T-helper 2 cell treated with Interferon-gamma antibody and Interleukin-4, amounts not matched to agents 100 ng/mL and 5 ng/mL, for 36 hours (primary cell): ENCODE measurements at regions not wholly inside any gene's neighbourhood (a gene's known extent, or its start where the extent isn't known, plus 50 kb on each side); places are given as distances from the start of the nearest gene placed in this dataset.
"Not testable (repeated sequence)": the region's sequence is repeated elsewhere in the genome, so short reads cannot be mapped to it uniquely, and the experiment has no call there.

ENCODE experiments used
- intact Hi-C: fragments of 100-400 bp; cut with micrococcal nuclease; formaldehyde crosslinking; loops from one replicate; pipeline ENCODE4 v1.15.1; 2023

- intact Hi-C loops, result not testable (repeated sequence)
Observed at GRCh38 chr7:106713452-106713851, 52.5 kb upstream of the CCDC71L start.

GRCh38 chr7:106714590-106715442, 53.9 kb upstream of the CCDC71L start:
- intact Hi-C loops, result loop anchor here (5.0 kb wide), 1 partner anchor 38 kb away; no protein-coding TSS in a partner anchor

- intact Hi-C loops, result loop anchor here (5.0 kb wide), 1 partner anchor 38 kb away; no protein-coding TSS in a partner anchor
Observed at GRCh38 chr7:106715730-106716129, 54.8 kb upstream of the CCDC71L start.

- intact Hi-C loops, result loop anchor here (5.0 kb wide), 1 partner anchor 40 kb away; no protein-coding TSS in a partner anchor
Observed at GRCh38 chr7:106717254-106717954, 56.4 kb upstream of the CCDC71L start.

- intact Hi-C loops, result loop anchor here (1.0 to 5.0 kb wide), 4 partner anchors 19 to 433 kb away; partner anchors contain the start of gene CCDC71L
Observed at GRCh38 chr7:106717955-106718871, 57.3 kb upstream of the CCDC71L start.

- intact Hi-C loops, result no loop called here
Observed at GRCh38 chr7:106720641-106721040, 59.7 kb upstream of the CCDC71L start.

GRCh38 chr7:106721816-106722785, 61.1 kb upstream of the CCDC71L start:
- intact Hi-C loops, result no loop called here

GRCh38 chr7:106723398-106723797, 62.4 kb upstream of the CCDC71L start:
- intact Hi-C loops, result no loop called here

GRCh38 chr7:106729720-106730385, 68.9 kb upstream of the CCDC71L start:
- intact Hi-C loops, result no loop called here

- intact Hi-C loops, result no loop called here
Observed at GRCh38 chr7:106731187-106731586, 70.2 kb upstream of the CCDC71L start.

- intact Hi-C loops, result no loop called here
Observed at GRCh38 chr7:106731646-106732444, 70.9 kb upstream of the CCDC71L start.

- intact Hi-C loops, result loop anchor here (1.0 to 2.0 kb wide), 3 partner anchors 17 to 193 kb away; no protein-coding TSS in a partner anchor
Observed at GRCh38 chr7:106735637-106736036, 74.7 kb upstream of the CCDC71L start.

GRCh38 chr7:106736123-106736507, 75.2 kb upstream of the CCDC71L start:
- intact Hi-C loops, result loop anchor here (1.0 to 2.0 kb wide), 3 partner anchors 17 to 194 kb away; no protein-coding TSS in a partner anchor

GRCh38 chr7:106736508-106737201, 75.7 kb upstream of the CCDC71L start:
- intact Hi-C loops, result loop anchor here (1.0 to 2.0 kb wide), 3 partner anchors 18 to 194 kb away; no protein-coding TSS in a partner anchor

- intact Hi-C loops, result loop anchor here (2.0 kb wide), 1 partner anchor 18 kb away; no protein-coding TSS in a partner anchor
Observed at GRCh38 chr7:106737202-106737562, 76.2 kb upstream of the CCDC71L start.

- intact Hi-C loops, result no loop called here
Observed at GRCh38 chr7:106740806-106741205, 79.8 kb upstream of the CCDC71L start.

GRCh38 chr7:106744563-106745091, 83.7 kb upstream of the CCDC71L start:
- intact Hi-C loops, result no loop called here
